Activated CD8-positive, alpha-beta memory T cell treated with anti-CD3 and anti-CD28 coated beads, Interleukin-2, amount 50 U/mL, for 24 hours (primary cell): ENCODE measurements at regions not wholly inside any gene's neighbourhood (a gene's known extent, or its start where the extent isn't known, plus 50 kb on each side); places are given as distances from the start of the nearest gene placed in this dataset.

Source experiments
- DNase-seq: peaks from one replicate; pipeline ENCODE4 v3.0.0-alpha.2; 2020; ENCODE audit errors: extremely low read depth

GRCh38 chr13:99663908-99664307 lies 162.6 kb downstream of the TM9SF2 start:
- DNase-seq = no peak

GRCh38 chr13:99663185-99663825 lies 162.0 kb downstream of the TM9SF2 start:
- no peak for DNase-seq

- no peak for DNase-seq
Observed at GRCh38 chr13:99662678-99663077, 161.4 kb downstream of the TM9SF2 start.

- no peak for DNase-seq
Observed at GRCh38 chr13:99661791-99662190, 160.5 kb downstream of the TM9SF2 start.

- no peak for DNase-seq
Observed at GRCh38 chr13:99659866-99660554, 158.7 kb downstream of the TM9SF2 start.

GRCh38 chr13:99659226-99659625 lies 158.0 kb downstream of the TM9SF2 start:
- DNase-seq = no peak

GRCh38 chr13:99658261-99658991 lies 157.2 kb downstream of the TM9SF2 start:
- no peak for DNase-seq

- DNase-seq = no peak
Observed at GRCh38 chr13:99657848-99658260, 156.6 kb downstream of the TM9SF2 start.

GRCh38 chr13:99656844-99657381 lies 155.6 kb downstream of the TM9SF2 start:
- no peak for DNase-seq

GRCh38 chr13:99656092-99656745 lies 154.9 kb downstream of the TM9SF2 start:
- DNase-seq = peak; percentile 62

- DNase-seq = no peak
Observed at GRCh38 chr13:99655351-99656091, 154.2 kb downstream of the TM9SF2 start.

- DNase-seq = no peak
Observed at GRCh38 chr13:99654076-99654475, 152.8 kb downstream of the TM9SF2 start.

GRCh38 chr13:99653526-99653925 lies 152.3 kb downstream of the TM9SF2 start:
- no peak for DNase-seq

GRCh38 chr13:99652901-99653300 lies 151.6 kb downstream of the TM9SF2 start:
- no peak for DNase-seq

- DNase-seq = no peak
Observed at GRCh38 chr13:99652141-99652540, 150.9 kb downstream of the TM9SF2 start.

- no peak for DNase-seq
Observed at GRCh38 chr13:99651016-99651415, 149.7 kb downstream of the TM9SF2 start.

GRCh38 chr13:99650410-99650809 lies 149.1 kb downstream of the TM9SF2 start:
- DNase-seq = no peak

- no peak for DNase-seq
Observed at GRCh38 chr13:99648927-99649326, 147.7 kb downstream of the TM9SF2 start.

- DNase-seq = no peak
Observed at GRCh38 chr13:99648066-99648665, 146.9 kb downstream of the TM9SF2 start.

- DNase-seq = no peak
Observed at GRCh38 chr13:99647596-99647985, 146.3 kb downstream of the TM9SF2 start.
